Vagina (tissue), 2 donors: ENCODE measurements at regions not wholly inside any gene's neighbourhood (a gene's known extent, or its start where the extent isn't known, plus 50 kb on each side); places are given as distances from the start of the nearest gene placed in this dataset.

Source experiments
- DNase-seq, 2 donors: peaks; one replicate each; pipeline ENCODE4 v3.0.0-alpha.2; 2017; ENCODE audit errors: extremely low spot score in 2 of 2
- H3K27ac ChIP-seq: fragments of 200-600 bp; sonication (generic); one replicate; pipeline ENCODE4 v1.5.1; 2019
- H3K27me3 ChIP-seq: fragments of 200-600 bp; sonication (generic); one replicate; pipeline ENCODE4 v1.5.1; 2019
- H3K36me3 ChIP-seq, 2 donors: fragments of 200-600 bp; sonication (generic); one replicate each; pipeline ENCODE4 v1.5.1; 2017 to 2019
- H3K4me1 ChIP-seq: fragments of 200-600 bp; sonication (generic); one replicate; pipeline ENCODE4 v1.5.1; 2019
- H3K4me3 ChIP-seq, 2 donors: fragments of 200-600 bp; sonication (generic); 1 replicate in 1 of 2; 2 replicates in 1 of 2; pipeline ENCODE4 v1.5.1; 2016 to 2019
- H3K9me3 ChIP-seq: fragments of 200-600 bp; sonication (generic); one replicate; pipeline ENCODE4 v1.5.1; 2019
- POLR2A ChIP-seq, 2 donors: fragments of 450-650 bp; IDR thresholded peaks; one replicate each; pipeline ENCODE4 v1.6.1; 2017; ENCODE audit warnings: antibody characterized with exemption in 2 of 2, mild to moderate bottlenecking in 2 of 2, moderate library complexity in 2 of 2
- POLR2AphosphoS5 ChIP-seq, 2 donors: sonication (generic); formaldehyde crosslinking; IDR thresholded peaks; one replicate each; pipeline ENCODE4 v1.9.0; 2017; ENCODE audit warnings: antibody characterized with exemption in 2 of 2, mild to moderate bottlenecking in 2 of 2, low read depth in 1 of 2; ENCODE audit not compliant: insufficient read depth in 1 of 2
- intact Hi-C: fragments of 100-400 bp; cut with DNase I; formaldehyde crosslinking; loops from one replicate; pipeline ENCODE4 v1.15.1; 2023
- TF ChIP-seq, protein P1 (sequence below), 3 experiments: fragments of 450-650 bp in 2 of 3; fragments of 200-600 bp in 1 of 3; sonication (generic) in 1 of 3; IDR thresholded peaks; one replicate each; pipeline ENCODE4 v1.5.1; 2017 to 2019; ENCODE audit warnings: antibody characterized with exemption in 3 of 3, mild to moderate bottlenecking in 2 of 3, moderate library complexity in 2 of 3

DNA sequence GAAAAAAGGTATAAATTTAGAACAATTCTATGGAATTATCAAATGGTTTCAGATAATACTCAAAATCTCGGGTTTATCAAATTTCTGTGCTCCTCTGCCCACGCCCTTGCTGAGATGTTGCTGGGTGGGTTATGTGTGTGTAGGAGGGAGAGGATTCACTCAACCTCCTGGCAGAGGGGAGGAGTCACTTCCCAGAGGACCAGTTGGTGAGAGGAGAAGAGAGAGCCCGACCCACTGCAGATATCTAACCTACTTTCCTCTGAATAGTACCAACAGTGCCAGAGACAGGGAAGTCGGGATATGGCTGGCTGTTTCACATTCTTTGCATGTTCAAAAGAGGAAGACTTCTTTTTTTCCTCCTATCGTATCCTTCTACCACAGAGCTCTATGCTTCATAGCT is 187.1 kb upstream of the MAN1A1 start:
- H3K4me1 ChIP-seq: peaks cover 15% of the 10 kb centered on the region
- intact Hi-C loops: no loop called here
- no peak for DNase-seq
- TF ChIP-seq POLR2A (IDR thresholded peaks at IDR 0.05) (no peak), POLR2AphosphoS5 (IDR thresholded peaks at IDR 0.05; ENCODE audit: insufficient read depth in 1 of 2, low read depth in 1 of 2) (no peak)
- TF ChIP-seq, protein P1, sequence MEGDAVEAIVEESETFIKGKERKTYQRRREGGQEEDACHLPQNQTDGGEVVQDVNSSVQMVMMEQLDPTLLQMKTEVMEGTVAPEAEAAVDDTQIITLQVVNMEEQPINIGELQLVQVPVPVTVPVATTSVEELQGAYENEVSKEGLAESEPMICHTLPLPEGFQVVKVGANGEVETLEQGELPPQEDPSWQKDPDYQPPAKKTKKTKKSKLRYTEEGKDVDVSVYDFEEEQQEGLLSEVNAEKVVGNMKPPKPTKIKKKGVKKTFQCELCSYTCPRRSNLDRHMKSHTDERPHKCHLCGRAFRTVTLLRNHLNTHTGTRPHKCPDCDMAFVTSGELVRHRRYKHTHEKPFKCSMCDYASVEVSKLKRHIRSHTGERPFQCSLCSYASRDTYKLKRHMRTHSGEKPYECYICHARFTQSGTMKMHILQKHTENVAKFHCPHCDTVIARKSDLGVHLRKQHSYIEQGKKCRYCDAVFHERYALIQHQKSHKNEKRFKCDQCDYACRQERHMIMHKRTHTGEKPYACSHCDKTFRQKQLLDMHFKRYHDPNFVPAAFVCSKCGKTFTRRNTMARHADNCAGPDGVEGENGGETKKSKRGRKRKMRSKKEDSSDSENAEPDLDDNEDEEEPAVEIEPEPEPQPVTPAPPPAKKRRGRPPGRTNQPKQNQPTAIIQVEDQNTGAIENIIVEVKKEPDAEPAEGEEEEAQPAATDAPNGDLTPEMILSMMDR (IDR thresholded peaks at IDR 0.05): no peak
- no peak overlapping the region for H3K27ac ChIP-seq
- no peaks in the 10 kb centered on the region for H3K36me3 ChIP-seq
- H3K27me3 ChIP-seq: no peaks in the 10 kb centered on the region
- no peak overlapping the region for H3K4me3 ChIP-seq
- H3K9me3 ChIP-seq: no peaks in the 10 kb centered on the region

DNA sequence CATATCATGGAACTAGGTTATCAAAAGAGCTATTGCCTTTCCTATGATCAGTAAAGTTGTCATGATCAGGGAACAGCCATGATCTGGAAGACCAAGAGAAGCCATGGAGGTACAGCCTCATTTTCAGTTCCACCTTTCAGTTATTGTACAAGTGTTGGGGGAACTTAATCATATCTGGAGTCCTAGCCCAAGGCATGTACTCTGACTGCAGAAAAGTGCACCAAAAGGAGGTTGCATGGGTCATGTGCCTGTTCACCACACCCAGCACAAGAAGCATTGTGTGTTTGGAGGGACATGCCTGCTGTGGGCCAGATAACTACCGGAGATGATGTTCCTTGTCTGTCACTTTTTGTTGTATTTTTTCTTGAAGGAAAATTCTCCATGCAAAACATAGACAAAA is 185.8 kb upstream of the MAN1A1 start:
- TF ChIP-seq POLR2AphosphoS5 (IDR thresholded peaks at IDR 0.05; ENCODE audit: insufficient read depth in 1 of 2, low read depth in 1 of 2) (no peak), POLR2A (IDR thresholded peaks at IDR 0.05) (no peak)
- H3K4me3 ChIP-seq: no peak overlapping the region
- no peak overlapping the region for H3K27ac ChIP-seq
- peaks cover 4% of the 10 kb centered on the region for H3K4me1 ChIP-seq
- no peaks in the 10 kb centered on the region for H3K9me3 ChIP-seq
- no peak for DNase-seq
- intact Hi-C loops: no loop called here
- no peaks in the 10 kb centered on the region for H3K36me3 ChIP-seq
- no peaks in the 10 kb centered on the region for H3K27me3 ChIP-seq

DNA sequence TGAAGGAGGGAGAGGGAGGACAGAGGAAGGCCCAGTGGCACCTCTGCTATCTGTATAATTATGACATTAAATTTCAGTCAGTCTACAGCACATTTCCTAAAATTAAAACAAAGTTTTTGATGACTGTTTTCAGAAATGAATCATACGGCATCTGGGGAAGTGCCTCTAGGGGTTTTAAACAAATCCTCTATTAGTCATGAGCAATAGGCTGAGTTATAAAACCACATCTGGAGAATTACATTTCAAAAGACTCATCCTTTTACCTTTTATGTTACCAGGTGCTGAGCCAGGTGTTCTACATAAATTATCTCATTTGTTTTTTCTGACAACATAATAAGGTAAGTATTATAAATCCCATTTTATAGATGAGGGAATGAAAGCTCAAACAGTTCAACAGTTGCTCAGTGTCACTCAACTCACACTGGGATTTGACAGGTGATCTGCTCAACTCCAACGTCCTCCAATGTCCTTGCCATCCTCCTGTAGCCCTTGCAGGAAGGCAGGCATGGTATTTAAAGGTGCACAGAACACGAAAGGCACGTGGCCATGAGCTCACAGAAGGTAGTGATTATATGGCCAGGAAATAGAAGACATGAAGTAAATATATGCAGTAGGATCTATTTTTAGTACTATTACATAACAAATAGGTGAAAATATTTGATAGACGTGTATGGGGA is 184.2 kb upstream of the MAN1A1 start:
- intact Hi-C loops: no loop called here
- no peaks in the 10 kb centered on the region for H3K36me3 ChIP-seq
- TF ChIP-seq POLR2AphosphoS5 (IDR thresholded peaks at IDR 0.05; ENCODE audit: insufficient read depth in 1 of 2, low read depth in 1 of 2) (peak in 1 of 2 donors; percentile 62), POLR2A (IDR thresholded peaks at IDR 0.05) (no peak)
- TF ChIP-seq, protein P1 (IDR thresholded peaks at IDR 0.05): no peak
- H3K9me3 ChIP-seq: no peaks in the 10 kb centered on the region
- no peak overlapping the region for H3K27ac ChIP-seq
- no peaks in the 10 kb centered on the region for H3K27me3 ChIP-seq
- H3K4me1 ChIP-seq: no peaks in the 10 kb centered on the region
- no peak for DNase-seq
- H3K4me3 ChIP-seq: no peak overlapping the region

DNA sequence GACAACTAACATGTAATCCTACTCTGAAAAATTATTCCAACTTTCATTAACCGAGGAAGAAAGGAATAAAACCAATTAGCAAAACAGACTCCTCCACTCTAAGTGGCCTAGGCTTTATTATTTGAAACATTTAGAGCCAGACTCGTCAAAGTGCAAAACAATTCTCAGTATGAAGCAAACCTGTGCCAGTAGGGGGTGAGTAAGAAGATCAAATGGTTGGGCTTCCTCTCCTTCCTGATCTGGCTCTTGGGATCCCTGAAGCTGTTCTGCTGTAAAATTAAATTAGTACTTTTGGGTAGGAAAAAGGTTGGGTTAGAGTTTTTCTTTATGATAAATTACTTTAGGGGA is 177.6 kb upstream of the MAN1A1 start:
- TF ChIP-seq POLR2AphosphoS5 (IDR thresholded peaks at IDR 0.05; ENCODE audit: insufficient read depth in 1 of 2, low read depth in 1 of 2): no peak
- Histone ChIP-seq H3K4me3 (no peak overlapping the region), H3K27ac (no peak overlapping the region), H3K36me3 (no peaks in the 10 kb centered on the region), H3K27me3 (no peaks in the 10 kb centered on the region), H3K4me1 (no peaks in the 10 kb centered on the region), H3K9me3 (no peaks in the 10 kb centered on the region)
- intact Hi-C loops: no loop called here
- DNase-seq: no peak

DNA sequence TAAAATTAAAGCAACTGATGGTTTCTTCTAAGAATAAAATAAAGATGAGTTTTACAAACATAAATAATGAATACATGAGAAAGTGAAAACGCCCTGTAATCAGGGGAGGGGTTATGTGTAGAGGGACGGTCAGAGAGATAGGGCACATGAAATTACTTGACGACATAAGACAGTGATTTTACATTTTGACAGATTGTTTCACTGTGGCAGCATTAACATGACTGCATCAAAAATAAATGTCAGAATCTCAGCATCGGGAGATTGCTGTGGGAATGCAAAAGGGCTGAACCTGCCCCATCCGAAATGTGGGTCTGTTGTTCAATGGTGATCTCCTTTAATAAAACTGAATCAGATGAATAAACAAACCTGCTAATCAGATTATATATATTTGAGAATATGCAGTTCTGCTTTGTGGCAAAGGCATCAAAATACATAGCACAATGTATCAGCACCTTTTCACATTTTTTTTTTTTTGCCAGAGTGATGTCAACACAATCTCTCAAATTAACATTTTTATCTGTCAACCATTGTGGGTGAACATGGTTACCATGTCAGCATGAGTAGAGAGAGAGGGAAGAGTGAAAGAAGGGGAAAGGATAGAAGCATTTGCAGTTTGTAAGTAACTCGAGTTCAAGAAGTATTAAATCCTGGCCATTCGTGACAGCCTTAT is 177.1 kb upstream of the MAN1A1 start:
- intact Hi-C loops: no loop called here
- Histone ChIP-seq H3K4me3 (no peak overlapping the region), H3K27me3 (no peaks in the 10 kb centered on the region), H3K9me3 (no peaks in the 10 kb centered on the region), H3K4me1 (no peaks in the 10 kb centered on the region), H3K36me3 (no peaks in the 10 kb centered on the region), H3K27ac (no peak overlapping the region)
- TF ChIP-seq POLR2AphosphoS5 (IDR thresholded peaks at IDR 0.05; ENCODE audit: insufficient read depth in 1 of 2, low read depth in 1 of 2): no peak
- no peak for TF ChIP-seq POLR2A (IDR thresholded peaks at IDR 0.05)
- TF ChIP-seq, protein P1 (IDR thresholded peaks at IDR 0.05): no peak
- DNase-seq: no peak

DNA sequence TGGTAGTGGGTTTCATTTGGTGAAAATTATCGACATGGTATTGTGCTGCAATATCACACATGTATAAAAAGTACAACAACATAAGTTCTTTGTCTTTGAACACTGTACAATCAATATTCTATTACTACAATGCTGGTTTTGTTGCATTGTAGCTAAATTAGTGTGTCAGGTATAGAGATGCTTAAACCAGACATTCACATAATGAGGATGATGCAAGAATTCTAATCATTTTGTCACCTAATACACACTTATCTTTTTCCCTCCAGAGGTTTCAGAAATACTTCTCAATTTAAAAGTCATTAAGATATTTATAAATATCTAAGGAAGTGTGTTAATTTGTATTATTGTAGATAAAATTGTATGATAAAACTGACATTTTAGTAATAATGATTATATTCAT is 174.8 kb upstream of the MAN1A1 start:
- H3K4me1 ChIP-seq: no peaks in the 10 kb centered on the region
- no peaks in the 10 kb centered on the region for H3K9me3 ChIP-seq
- intact Hi-C loops: no loop called here
- no peak for DNase-seq
- H3K27me3 ChIP-seq: no peaks in the 10 kb centered on the region
- no peaks in the 10 kb centered on the region for H3K36me3 ChIP-seq
- TF ChIP-seq, protein P1 (IDR thresholded peaks at IDR 0.05): no peak
- no peak for TF ChIP-seq POLR2A (IDR thresholded peaks at IDR 0.05)
- no peak for TF ChIP-seq POLR2AphosphoS5 (IDR thresholded peaks at IDR 0.05; ENCODE audit: insufficient read depth in 1 of 2, low read depth in 1 of 2)
- H3K4me3 ChIP-seq: no peak overlapping the region
- no peak overlapping the region for H3K27ac ChIP-seq
